SJCRH30 (cell line): ENCODE measurements at regions not wholly inside any gene's neighbourhood (a gene's known extent, or its start where the extent isn't known, plus 50 kb on each side); places are given as distances from the start of the nearest gene placed in this dataset.

Experiments
- DNase-seq, 2 experiments: peaks; one replicate each; pipeline ENCODE4 v3.0.0-alpha.2; 2015 to 2020
- H3K27ac ChIP-seq: fragments of 250-450 bp; sonication (Bioruptor Pico); 2 replicates; pipeline ENCODE4 v1.5.1; 2020; ENCODE audit warnings: mild to moderate bottlenecking, moderate library complexity
- H3K27me3 ChIP-seq: fragments of 250-450 bp; sonication (Bioruptor Pico); 2 replicates; pipeline ENCODE4 v1.5.1; 2020; ENCODE audit warnings: mild to moderate bottlenecking, moderate library complexity
- H3K36me3 ChIP-seq: fragments of 250-450 bp; sonication (Bioruptor Pico); 2 replicates; pipeline ENCODE4 v1.5.1; 2020; ENCODE audit warnings: mild to moderate bottlenecking, moderate library complexity
- H3K4me1 ChIP-seq: fragments of 250-450 bp; sonication (Bioruptor Pico); 2 replicates; pipeline ENCODE4 v1.5.1; 2020; ENCODE audit warnings: mild to moderate bottlenecking, moderate library complexity
- H3K4me3 ChIP-seq: fragments of 250-450 bp; sonication (Bioruptor Pico); 2 replicates; pipeline ENCODE4 v1.5.1; 2020; ENCODE audit warnings: mild to moderate bottlenecking, moderate library complexity
- H3K9me3 ChIP-seq: fragments of 250-450 bp; sonication (Bioruptor Pico); replicated peaks from 2 replicates; pipeline ENCODE4 v1.5.1; 2020; ENCODE audit warnings: mild to moderate bottlenecking, moderate library complexity

DNA sequence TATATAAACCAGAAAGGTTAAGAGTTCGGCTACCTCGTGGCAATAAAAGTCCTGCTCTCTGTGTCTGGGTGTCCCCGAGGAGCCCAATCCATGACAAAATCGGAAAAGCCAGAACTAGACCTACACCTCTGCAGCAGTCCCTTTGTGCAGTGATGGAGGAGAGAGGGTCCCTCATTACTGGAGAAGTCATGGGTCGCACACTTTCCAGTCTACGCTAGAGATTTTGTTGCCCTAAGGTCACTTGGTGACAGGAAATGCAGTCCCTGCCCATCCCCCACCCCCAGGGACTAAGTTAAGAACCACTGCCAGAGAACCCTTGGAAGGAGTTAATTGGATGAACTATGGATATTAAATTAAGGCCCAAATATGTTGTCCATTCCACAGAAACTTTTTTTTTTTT lies 104.4 kb upstream of the ATF7IP start:
- no peaks in the 10 kb centered on the region for H3K36me3 ChIP-seq
- peak overlapping the region; percentile 28 for H3K4me3 ChIP-seq
- H3K27ac ChIP-seq, result peak overlapping the region; percentile 99

DNA sequence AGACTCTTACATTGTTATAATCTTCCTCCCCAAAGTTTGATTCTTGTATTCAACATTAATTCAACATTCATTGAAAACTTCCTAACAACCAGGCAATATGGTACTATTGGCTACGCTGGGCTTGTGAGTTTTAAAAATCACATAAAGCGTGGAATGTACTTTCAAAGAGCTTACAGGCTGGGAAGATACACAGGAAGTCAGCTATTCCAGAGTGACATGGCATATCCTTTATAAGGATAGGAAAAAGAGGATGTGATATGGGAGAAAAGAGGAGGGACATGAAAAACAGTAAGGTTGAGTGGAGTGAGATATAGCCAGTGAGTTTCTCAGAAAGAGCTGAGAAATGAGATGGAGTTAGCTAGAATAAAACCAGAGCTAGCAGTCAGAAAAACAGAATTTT lies 103.6 kb upstream of the ATF7IP start:
- Histone ChIP-seq H3K4me1 (peaks cover 35% of the 10 kb centered on the region), H3K36me3 (no peaks in the 10 kb centered on the region), H3K27me3 (no peaks in the 10 kb centered on the region), H3K4me3 (no peak overlapping the region), H3K27ac (peak overlapping the region; percentile 99; the same call in 1 of the 2 replicates), H3K9me3 (peaks cover 16% of the 10 kb centered on the region)
- no peak for DNase-seq

More for the DNA sequence above, 104.4 kb upstream of the ATF7IP start:
- H3K27me3 ChIP-seq, result no peaks in the 10 kb centered on the region
- peaks cover 16% of the 10 kb centered on the region for H3K9me3 ChIP-seq
- H3K4me1 ChIP-seq, result peaks cover 41% of the 10 kb centered on the region
- DNase-seq, result peak; percentile 33 to 58

DNA sequence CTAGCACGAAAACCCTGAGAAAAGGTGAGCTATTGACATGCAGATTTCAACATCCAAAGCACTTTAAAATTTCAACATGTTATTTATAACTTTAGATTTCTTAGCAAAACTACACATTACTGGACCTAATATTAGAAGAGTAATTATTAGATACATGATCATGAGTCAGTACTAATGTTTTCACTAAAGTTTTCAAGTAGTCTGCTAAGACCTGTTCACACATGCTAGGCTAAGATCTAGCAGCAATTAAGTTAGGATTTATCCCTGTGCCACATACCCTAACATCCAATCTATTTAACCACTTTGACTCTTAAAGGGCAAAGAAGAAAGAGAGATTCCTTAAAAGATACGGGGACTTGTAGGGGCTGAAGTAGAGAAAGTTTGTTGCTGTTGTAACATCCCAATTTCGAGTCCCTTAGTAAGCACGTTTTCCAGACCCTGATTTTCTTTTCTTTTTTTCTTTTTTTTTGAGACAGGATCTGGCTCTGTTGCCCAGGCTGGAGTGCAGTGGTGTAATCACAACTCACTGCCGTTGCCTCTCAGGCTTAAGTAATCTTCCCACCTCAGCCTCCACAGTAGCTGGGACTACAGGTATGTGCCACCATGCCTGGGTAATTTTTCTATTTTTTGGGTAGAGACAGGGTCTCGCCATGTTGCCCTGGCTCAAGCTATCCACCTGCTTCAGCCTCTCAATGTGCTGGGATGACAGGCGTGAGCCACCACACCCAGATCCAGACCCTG lies 102.5 kb upstream of the ATF7IP start:
- no peak overlapping the region for H3K27ac ChIP-seq
- no peaks in the 10 kb centered on the region for H3K36me3 ChIP-seq
- no peak for DNase-seq
- no peaks in the 10 kb centered on the region for H3K27me3 ChIP-seq
- H3K4me1 ChIP-seq, result peaks cover 30% of the 10 kb centered on the region
- H3K4me3 ChIP-seq, result no peak overlapping the region
- peaks cover 16% of the 10 kb centered on the region for H3K9me3 ChIP-seq

DNA sequence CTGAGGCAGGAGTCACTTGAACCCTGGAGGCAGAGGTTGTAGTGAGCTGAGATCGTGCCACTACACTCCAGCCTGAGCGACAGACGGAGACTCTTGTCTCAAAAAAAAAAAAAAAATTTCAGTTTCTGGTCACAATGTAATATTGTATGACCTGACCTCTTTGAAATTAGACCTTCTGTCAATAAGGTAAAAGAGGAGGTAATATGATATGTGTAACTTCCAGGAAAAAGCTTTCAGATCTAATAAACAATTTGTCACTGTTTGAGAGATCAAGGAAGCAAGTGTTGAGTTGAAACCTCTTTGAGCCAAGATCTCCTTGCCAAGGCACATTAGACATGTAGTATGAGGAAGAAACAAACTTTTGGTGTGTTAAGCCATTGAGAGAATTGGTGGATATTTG lies 101.7 kb upstream of the ATF7IP start:
- H3K9me3 ChIP-seq, result peaks cover 16% of the 10 kb centered on the region
- no peak overlapping the region for H3K4me3 ChIP-seq
- no peak for DNase-seq
- H3K27ac ChIP-seq, result no peak overlapping the region
- peaks cover 22% of the 10 kb centered on the region for H3K4me1 ChIP-seq
- no peaks in the 10 kb centered on the region for H3K27me3 ChIP-seq
- H3K36me3 ChIP-seq, result no peaks in the 10 kb centered on the region

DNA sequence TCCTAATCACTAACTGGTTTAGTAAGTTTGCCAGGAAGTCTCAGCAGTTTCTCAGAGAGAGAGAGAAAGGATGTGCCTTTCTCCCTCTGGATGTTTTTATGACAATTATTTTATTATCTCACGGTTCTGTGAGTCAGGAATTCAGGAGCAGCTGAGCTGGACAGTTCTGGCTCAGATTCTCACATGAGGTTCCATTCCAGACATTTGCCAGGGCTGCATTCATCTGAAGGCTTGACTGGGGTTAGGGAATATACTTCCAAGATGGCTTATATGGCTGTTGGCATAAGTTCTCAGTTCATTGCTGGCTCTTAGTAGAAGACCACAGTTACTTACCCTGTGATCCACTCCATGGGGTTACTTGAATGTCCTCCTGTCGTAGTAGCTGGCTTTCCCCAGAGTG lies 101.2 kb upstream of the ATF7IP start:
- Histone ChIP-seq H3K36me3 (no peaks in the 10 kb centered on the region), H3K4me3 (no peak overlapping the region), H3K4me1 (peaks cover 19% of the 10 kb centered on the region), H3K27ac (no peak overlapping the region), H3K9me3 (peaks cover 16% of the 10 kb centered on the region), H3K27me3 (no peaks in the 10 kb centered on the region)
- DNase-seq, result peak in 1 of 2 experiments; percentile 30

DNA sequence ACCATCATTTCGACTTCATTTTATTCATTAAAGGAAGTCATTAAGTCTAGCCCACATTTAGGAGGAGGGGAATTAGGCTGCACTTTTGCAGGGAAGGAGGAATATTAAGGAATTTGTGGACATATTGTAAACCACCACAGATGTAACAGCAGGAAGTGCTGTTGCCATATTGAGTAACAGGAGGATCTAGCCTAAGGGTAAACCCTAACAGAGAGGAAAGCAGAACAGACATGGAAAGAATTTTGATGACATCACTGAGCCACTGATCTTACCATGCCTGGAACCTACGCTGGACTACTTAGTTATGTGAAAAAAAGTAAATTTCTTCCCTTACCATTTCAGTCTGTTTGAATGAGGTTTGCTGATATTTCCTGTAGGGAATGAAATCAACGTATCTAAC lies 100.7 kb upstream of the ATF7IP start:
- peaks cover 16% of the 10 kb centered on the region; the same call in 1 of the 2 replicates for H3K4me1 ChIP-seq
- H3K36me3 ChIP-seq, result no peaks in the 10 kb centered on the region
- peak in 1 of 2 experiments; percentile 51 for DNase-seq
- H3K9me3 ChIP-seq, result peaks cover 12% of the 10 kb centered on the region
- H3K27ac ChIP-seq, result no peak overlapping the region
- H3K27me3 ChIP-seq, result no peaks in the 10 kb centered on the region
- H3K4me3 ChIP-seq, result no peak overlapping the region

DNA sequence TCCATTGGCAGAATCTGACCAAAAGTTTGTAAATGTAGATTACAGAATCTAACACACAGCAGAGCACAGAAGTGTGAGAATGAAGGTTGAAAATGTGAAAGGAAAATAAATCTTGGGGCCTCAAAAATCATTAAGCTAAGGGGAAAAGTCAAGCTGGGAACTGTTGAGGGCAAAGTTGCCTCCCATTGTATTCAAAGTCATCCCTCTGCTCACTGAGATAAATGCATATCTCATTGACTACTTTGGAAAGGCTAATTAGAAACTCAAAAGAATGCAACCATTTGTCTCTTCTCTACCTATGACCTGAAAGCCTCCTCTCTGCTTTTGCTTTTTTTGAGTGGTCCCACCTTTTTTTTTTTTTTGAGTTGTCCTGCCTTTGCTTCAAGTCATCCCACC lies 97.4 kb upstream of the ATF7IP start:
- H3K9me3 ChIP-seq, result peaks cover 17% of the 10 kb centered on the region
- peaks cover 4% of the 10 kb centered on the region for H3K4me1 ChIP-seq

DNA sequence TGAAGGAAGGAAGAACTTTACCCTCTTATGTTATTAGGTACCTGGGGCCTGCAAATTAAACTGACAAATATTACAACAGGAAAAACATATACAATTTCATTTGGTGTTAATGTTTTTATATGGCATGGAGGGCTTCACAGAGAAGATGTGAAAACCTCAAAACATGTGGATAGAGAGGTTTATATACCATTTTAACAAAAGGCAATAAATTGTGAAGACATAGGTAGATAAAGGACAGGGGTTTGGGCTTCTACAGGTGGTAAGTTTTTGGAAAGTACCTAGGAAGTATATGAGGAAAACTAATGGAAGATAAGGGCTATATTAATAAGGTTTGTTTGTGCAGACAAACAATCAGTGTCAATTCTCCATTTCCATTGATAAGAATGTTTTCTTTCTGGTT lies 95.1 kb upstream of the ATF7IP start:
- Histone ChIP-seq H3K27ac (no peak overlapping the region), H3K4me1 (peaks cover 15% of the 10 kb centered on the region), H3K36me3 (no peaks in the 10 kb centered on the region), H3K9me3 (0 out of 2 replicates have a peak, but pooled peaks cover 7% of the 10 kb centered on the region), H3K4me3 (no peak overlapping the region), H3K27me3 (no peaks in the 10 kb centered on the region)
- DNase-seq, result no peak

More for the DNA sequence above, 97.4 kb upstream of the ATF7IP start:
- no peaks in the 10 kb centered on the region for H3K27me3 ChIP-seq
- no peaks in the 10 kb centered on the region for H3K36me3 ChIP-seq
- no peak for DNase-seq
- no peak overlapping the region for H3K4me3 ChIP-seq
- no peak overlapping the region for H3K27ac ChIP-seq

DNA sequence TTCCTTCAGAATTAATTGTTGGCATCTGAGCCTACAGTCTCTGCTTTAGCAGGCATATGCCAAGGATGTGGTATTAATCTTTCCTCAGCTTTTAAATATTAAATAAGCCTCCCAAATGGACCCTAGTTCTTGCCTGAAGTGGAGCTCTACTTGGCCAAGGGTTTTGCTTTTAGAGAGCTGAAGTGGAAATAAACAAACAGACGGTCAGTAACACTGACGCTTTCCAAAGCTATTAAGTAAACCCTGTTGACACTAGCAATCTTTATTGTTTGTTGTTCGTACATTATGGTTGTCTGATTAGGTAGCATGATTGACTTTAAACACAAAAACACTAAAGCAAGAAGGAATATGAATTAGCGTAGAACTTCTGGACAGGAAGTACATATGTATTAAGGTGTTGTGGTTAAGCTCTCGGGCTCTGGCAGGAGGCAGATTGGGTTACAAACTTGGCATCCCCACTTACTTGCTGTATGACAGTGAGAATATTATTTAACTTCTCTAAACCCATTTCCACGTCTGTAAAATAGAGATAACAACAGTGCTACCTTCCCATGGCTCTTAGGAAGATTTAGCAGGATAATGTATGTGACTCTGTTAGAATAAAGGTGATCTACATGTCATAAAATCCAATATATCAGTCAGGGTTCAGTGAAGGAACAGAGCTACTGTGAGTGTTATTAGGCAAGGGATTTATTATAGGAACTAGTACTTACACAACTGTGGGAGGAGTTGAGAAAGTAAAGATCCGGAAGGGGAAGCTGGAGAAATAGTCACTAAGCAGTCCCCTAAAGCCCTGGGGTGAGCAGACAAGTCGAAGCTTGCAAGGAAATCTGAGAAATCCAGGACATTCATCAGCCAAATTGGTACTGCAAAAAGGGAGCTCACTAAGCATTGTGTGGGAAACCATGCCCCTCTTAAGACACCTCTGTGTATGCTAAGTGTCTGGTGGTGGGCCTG lies 92.2 kb upstream of the ATF7IP start:
- Histone ChIP-seq H3K36me3 (no peaks in the 10 kb centered on the region), H3K27ac (no peak overlapping the region; the same call in 1 of the 2 replicates), H3K27me3 (no peaks in the 10 kb centered on the region), H3K4me1 (peaks cover 15% of the 10 kb centered on the region), H3K4me3 (peak overlapping the region; percentile 28; the same call in 1 of the 2 replicates), H3K9me3 (0 out of 2 replicates have a peak, but pooled peaks cover 7% of the 10 kb centered on the region)
- DNase-seq, result peak; percentile 23 to 62

DNA sequence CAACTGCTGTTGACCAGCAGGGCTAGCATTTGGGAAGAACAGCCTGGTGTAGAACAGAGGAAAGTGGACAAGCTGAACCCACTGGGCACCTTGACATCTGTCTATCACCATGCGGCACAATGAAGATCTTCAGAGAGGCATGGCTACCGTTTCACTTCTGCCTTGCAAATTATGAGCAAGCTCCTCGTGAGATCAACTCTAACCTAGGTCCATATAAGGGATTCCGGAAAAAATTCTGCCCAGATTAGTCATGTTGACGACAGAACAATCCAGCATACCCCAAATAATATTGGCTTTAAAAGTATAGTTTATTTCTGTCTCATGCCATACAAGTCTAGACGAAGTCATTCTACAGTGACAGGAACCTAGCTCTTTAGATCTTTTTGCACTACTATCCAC lies 91.6 kb upstream of the ATF7IP start:
- 0 out of 2 replicates have a peak, but pooled peaks cover 7% of the 10 kb centered on the region for H3K9me3 ChIP-seq
- H3K36me3 ChIP-seq, result no peaks in the 10 kb centered on the region
- DNase-seq, result no peak
- H3K4me1 ChIP-seq, result peaks cover 15% of the 10 kb centered on the region
- no peak overlapping the region; the same call in 1 of the 2 replicates for H3K27ac ChIP-seq
- no peak overlapping the region for H3K4me3 ChIP-seq
- H3K27me3 ChIP-seq, result no peaks in the 10 kb centered on the region

DNA sequence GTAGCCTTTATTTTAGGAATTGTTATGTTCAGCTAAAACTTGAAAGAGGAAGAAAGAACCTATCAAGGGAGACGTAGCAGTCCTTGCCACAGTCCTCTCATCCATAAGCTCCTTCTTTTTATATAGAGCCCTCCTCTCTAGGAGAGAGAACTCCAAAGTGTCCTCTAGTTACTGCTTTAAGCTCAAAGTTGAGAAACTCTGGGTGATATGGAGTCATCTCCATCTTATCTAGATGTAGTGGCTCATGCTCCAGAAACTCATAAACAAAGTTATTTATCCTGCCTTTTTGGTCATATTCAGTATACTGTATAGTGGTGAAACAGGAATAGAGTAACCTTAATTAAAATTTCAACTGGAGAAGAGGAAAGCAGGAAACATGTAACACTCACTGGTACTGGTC lies 90.4 kb upstream of the ATF7IP start:
- Histone ChIP-seq H3K9me3 (0 out of 2 replicates have a peak, but pooled peaks cover 6% of the 10 kb centered on the region), H3K27ac (no peak overlapping the region), H3K27me3 (no peaks in the 10 kb centered on the region), H3K36me3 (no peaks in the 10 kb centered on the region), H3K4me1 (peaks cover 15% of the 10 kb centered on the region), H3K4me3 (no peak overlapping the region)
- DNase-seq, result no peak

DNA sequence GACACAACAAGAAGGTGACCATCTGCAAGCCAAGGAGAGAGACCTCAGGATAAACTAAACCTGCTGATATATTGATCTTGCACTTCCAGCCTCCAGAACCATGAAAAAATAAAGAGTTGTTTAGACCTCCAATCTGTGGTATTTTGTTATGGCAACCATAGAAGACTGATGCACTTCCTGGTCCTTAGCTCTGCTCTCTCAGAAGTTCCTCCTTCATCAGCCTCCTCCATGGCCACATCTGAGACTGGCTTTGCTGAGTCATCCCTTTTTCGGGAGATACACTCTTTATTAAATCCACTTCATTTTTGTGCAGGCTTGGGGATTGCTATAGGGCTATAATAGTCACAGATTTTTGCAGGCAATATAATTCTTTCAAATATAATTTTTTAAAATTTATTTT lies 89.6 kb upstream of the ATF7IP start:
- H3K27ac ChIP-seq, result no peak overlapping the region

DNA sequence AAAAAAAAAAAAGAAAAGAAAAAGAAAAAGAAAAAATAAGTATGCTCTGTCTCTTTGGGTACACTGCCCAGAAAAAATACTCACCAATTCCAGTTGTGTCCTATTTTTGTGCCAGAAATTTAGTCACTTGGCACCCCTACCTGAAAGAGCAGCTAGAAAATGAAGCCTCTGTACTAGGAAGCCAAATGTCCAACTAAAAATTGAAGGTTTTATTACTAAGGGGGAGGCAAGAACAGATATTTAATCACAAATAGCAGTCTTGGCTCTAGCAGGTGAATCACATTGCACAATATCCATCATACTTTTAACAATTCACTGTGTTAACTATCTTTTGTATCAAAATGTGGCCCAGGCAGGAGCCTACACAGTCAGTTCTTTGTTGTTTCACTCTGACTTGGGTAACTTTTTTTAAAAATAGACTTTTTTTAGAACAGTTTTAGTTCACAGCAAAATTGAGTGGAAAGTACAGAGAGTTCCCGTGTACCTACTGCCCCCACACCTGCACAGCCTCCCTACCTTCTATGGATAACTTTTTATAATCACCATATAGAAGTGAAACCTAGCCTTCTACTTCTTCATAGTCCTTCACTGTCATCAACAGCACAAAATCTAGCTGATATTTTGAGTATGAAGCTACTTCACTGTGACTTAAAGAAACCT lies 87.1 kb upstream of the ATF7IP start:
- 0 out of 2 replicates have a peak, but pooled peaks cover 2% of the 10 kb centered on the region for H3K9me3 ChIP-seq
- no peaks in the 10 kb centered on the region for H3K36me3 ChIP-seq
- peaks cover 16% of the 10 kb centered on the region for H3K4me1 ChIP-seq
- DNase-seq, result no peak
- H3K27me3 ChIP-seq, result no peaks in the 10 kb centered on the region
- no peak overlapping the region for H3K27ac ChIP-seq
- no peak overlapping the region for H3K4me3 ChIP-seq

More for the DNA sequence above, 89.6 kb upstream of the ATF7IP start:
- no peak overlapping the region for H3K4me3 ChIP-seq
- H3K36me3 ChIP-seq, result no peaks in the 10 kb centered on the region
- H3K9me3 ChIP-seq, result 0 out of 2 replicates have a peak, but pooled peaks cover 2% of the 10 kb centered on the region
- no peaks in the 10 kb centered on the region for H3K27me3 ChIP-seq
- H3K4me1 ChIP-seq, result peaks cover 15% of the 10 kb centered on the region
- DNase-seq, result no peak

DNA sequence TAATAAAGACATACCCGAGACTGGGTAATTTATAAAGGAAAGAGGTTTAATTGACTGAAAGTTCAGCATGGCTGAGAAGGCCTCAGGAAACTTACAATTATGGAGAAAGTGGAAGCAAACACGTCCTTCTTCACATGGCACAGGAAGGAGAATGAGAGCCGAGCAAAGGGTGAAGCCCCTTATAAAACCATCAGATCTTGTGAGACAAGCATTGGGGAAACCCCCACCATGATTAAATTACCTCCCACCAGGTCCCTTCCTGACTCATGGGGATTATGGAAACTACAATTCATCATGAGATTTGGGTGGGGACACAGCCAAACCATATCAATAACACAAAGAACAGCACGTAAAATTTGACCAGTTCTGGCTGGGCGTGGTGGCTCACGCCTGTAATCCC lies 85.6 kb upstream of the ATF7IP start:
- peaks cover 14% of the 10 kb centered on the region for H3K4me1 ChIP-seq
- no peak overlapping the region for H3K4me3 ChIP-seq
- H3K27me3 ChIP-seq, result no peaks in the 10 kb centered on the region
- H3K27ac ChIP-seq, result no peak overlapping the region
- no peak for DNase-seq
- no peaks in the 10 kb centered on the region for H3K36me3 ChIP-seq
- no peaks in the 10 kb centered on the region for H3K9me3 ChIP-seq
